HG02970 (cell line): ENCODE measurements at regions not wholly inside any gene's neighbourhood (a gene's known extent, or its start where the extent isn't known, plus 50 kb on each side); places are given as distances from the start of the nearest gene placed in this dataset.
A peak's percentile ranks its signal among the peaks of the same experiment; 100 is the strongest.

Source experiments
- ATAC-seq: cut with Tn5 transposase; IDR thresholded peaks from one replicate; pipeline ENCODE4 v1.9.1; 2021; ENCODE audit warnings: mild to moderate bottlenecking, moderate library complexity, moderate number of reproducible peaks; ENCODE audit not compliant: unreplicated experiment, low FRiP score

DNA sequence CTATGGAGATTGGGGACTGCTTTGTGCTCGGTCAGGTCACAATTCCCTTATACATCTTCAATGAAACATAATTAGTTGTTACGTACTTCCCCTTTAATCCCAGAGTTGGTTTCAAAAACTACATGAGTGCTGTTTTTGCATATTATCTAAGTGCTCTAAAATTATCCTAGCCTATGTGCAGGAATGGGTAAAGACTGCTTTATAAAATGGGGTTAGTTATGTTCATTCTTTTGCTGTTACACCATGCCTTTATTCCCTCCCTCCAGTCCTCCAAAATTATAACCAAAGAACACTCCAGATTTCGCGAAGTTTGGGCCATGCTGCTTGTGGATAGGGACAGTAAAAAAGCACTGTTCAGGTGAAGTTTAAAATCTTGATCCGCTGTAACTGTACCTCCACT is 173.9 kb upstream of the SNX7 start:
- no peak for ATAC-seq

GRCh38 chr1:98482611-98483010 is 178.9 kb upstream of the SNX7 start:
- no peak for ATAC-seq

GRCh38 chr1:98480271-98480670 is 181.2 kb upstream of the SNX7 start:
- no peak for ATAC-seq

DNA sequence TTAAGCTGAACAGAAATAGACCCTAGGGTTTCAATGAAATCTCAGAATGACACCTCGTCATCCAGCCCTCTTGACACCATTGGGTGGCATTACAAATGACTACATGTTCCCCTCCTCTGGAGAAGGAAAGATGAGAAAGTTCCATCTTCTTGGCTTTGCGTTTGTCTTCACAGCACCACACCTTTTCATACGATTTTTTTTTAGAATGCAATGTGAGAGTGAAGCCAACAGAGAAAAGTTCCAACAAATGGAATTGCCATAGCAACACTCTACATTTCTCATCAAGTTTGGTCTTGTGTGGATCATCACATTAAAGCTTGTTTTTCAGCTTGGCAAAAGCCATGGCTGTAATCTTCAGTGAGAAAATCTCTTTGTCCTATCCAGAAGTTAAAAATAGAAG is 183.4 kb upstream of the SNX7 start:
- ATAC-seq, result no peak

- ATAC-seq, result no peak
Measured at GRCh38 chr1:98472878-98473277, 188.6 kb upstream of the SNX7 start.

GRCh38 chr1:98471633-98472032 is 189.9 kb upstream of the SNX7 start:
- no peak for ATAC-seq

DNA sequence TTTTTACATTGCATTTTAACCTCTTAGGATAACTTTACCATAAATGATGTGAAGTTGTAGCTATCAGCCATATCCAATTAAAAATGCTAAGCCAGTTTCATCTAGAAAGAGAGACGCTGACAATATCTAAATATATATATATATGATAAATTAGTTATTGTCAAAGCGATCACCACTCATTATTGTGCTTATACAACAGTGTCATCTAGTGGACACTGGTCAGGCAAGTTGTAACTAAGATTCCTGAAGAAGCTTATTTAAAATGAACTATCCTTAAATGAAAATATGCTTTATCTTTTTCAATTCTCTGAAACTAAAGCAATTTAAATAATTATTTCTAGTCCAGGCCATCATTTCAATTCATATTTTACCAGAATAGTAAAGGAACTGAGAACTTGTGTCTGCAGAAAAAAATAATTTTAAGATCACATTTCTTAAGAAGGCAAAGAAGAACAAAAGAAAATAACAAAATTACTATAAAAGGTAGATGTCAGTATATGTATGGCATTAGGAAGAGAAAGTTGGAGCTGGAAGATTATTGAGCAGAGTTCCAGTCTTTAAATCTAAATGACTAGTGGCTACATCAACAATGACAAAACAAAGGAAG is 193.3 kb upstream of the SNX7 start:
- no peak for ATAC-seq

DNA sequence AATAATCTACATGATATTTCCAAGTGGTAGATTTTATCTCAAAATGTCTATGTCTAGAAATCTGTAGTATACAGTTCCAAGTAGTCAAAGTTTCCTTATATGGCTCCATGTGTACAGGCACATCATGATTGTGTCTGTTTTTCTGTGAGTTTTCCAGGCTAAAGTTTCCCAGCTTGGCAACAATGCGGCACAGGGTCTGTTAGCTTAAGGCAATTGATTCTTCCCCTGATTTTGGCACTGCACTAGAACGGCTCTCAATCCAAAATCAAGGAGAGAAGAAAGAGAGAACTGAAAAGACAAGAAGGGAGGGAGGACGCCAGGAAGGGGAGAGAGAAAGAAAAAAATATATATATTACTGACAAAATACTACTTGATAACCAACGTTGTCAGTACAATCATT is 193.9 kb upstream of the SNX7 start:
- ATAC-seq, result no peak

DNA sequence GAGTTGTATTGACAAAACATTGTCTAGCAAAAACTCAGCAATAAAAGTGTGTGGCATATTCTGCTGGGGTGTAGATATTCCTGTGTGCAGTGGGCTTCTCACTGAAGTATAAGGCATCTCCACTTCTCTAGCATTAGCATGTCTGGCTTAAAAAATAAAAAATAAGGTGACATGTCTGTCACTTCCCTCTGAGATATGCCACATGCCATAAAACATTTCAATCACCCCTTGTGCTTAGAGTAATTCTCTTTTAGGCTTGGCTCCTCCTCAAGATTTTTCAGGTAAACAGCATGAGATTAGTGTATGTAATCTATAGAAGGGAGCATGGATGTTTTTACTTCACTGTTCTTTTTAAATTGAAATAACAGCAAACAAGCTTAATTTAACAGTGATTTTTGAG is 194.4 kb upstream of the SNX7 start:
- no peak for ATAC-seq

DNA sequence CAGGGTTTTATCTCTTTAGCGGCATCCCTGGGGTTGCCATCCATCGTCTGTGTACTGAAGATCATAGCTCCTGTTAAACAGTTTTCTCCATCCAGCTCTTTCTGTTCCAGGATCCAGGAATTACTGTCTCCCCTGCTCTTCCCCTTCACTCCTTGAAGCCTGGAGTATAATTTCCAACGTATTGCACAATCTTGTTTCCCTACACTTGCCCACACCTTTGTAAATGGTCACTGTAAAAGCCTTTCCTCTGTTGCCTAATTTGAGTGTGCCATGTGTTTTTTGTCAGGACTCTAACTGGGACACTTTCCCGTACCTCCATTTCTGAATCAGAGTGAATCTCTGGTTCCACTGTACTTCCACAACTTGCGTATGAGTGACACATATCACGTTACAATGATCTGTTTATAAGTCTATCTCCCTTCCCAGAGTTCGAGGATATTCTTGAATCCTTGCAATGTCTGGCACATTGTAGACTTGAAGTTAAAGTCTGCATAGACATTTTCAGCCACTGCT is 199.6 kb upstream of the SNX7 start:
- ATAC-seq, result no peak

GRCh38 chr1:98460136-98460535 is 201.4 kb upstream of the SNX7 start:
- ATAC-seq, result no peak

GRCh38 chr1:98459486-98459870 is 202.0 kb upstream of the SNX7 start:
- ATAC-seq, result no peak

DNA sequence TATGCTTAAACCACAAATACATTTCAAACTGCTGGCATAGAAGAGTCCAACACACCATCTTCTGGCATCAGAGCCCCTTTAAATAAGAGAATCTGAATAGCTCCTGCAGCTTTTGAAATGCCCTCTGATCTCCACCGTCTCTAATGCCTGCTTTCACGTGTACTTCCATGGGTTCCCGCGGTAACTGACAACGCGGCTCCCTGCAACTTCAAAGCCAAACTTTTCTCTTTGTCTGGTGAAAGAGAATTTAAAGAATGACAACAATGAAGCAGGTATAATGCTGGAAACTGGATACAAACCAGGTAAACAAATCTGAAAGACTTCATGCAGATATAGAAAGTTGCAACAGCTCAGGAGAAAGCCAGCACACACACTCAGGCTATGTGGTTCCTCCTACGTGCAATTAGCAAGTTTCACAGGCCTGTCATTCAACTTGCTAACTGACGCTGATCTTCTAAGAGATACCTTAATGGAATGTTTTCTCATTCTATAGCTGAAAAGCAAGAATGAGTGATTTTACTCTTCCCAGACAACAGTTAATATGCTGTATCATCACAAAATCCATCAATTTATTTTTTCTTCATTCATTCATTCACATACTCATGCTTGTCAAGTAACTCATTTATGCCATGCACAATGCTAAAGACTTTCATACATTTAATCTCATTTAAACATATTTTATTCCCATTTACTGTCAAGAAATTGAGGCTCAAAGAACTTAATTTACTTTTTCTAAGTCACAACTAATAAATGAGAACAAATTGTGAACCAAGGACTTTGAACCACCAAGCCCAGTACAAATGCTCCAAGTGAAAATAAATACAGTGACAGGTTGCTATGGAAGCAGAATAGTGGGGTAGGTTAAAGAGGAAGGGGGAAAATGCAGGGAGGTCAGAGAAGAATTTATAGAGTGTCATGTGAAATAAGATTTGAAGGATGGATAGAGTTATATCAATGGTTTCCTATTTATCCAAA is 202.7 kb upstream of the SNX7 start:
- ATAC-seq, result no peak

GRCh38 chr1:98457248-98457647 is 204.3 kb upstream of the SNX7 start:
- ATAC-seq, result no peak

DNA sequence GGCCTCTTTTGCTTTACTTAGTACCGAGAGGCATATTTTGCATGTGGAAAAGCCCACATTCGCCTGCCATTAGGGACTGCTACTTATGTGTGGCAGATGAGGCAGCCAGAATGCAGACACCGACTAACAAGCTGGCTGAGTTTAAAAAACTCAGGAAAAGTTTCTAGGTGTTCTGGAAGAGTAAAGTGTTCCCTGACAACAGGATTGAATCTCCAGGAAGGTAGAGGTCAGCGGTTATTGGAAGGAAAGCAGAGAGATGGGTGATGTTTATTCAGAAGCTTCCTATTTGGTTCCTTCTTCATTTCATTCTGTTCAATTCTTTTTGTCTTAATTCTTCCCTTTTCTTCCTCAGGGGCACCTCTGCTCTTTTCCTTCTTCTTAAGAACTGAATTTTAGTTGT is 206.9 kb upstream of the SNX7 start:
- no peak for ATAC-seq

GRCh38 chr1:98453066-98453465 is 208.5 kb upstream of the SNX7 start:
- no peak for ATAC-seq

GRCh38 chr1:98452162-98452561 is 209.4 kb upstream of the SNX7 start:
- ATAC-seq, result peak; percentile 64

- no peak for ATAC-seq
Measured at GRCh38 chr1:98441281-98441680, 220.2 kb upstream of the SNX7 start.

DNA sequence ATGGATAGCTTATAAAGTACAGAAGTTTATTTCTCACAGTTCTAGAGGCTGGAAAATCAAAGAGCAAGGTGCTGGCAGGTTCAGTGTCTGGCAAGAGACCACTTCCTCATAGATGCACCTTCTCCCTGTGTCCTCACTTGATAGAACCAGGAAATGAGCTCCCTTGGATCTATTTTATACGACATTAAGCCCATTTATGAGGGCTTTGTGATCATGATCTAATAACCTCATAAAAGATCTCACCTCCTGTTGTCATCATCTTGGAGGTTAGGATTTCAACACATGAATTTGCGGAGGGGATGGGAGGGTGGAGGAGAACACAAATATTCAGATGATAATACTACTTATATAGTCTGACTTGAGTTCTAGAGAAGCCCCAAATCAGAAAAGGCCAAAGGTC is 222.1 kb upstream of the SNX7 start:
- ATAC-seq, result no peak

GRCh38 chr1:98437540-98437939 is 224.0 kb upstream of the SNX7 start:
- ATAC-seq, result no peak

DNA sequence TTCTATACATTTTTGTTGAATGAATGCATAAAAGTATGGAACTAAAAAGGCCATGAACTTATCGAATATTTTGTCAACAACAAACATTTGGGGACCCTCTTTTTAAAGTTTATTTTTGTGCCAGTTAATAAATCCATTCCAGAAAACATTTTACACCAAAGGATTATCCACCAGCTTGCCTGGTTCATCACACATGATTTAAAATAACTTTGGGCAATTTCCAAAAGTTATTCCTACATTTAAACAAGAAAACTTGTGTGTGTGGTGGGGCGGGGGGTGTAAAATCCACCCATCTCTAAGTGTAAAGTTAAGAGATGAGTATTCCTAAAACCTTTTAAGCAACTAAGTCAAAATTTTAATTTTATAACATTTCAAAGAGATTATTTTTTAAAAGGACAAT is 224.5 kb upstream of the SNX7 start:
- ATAC-seq, result no peak

DNA sequence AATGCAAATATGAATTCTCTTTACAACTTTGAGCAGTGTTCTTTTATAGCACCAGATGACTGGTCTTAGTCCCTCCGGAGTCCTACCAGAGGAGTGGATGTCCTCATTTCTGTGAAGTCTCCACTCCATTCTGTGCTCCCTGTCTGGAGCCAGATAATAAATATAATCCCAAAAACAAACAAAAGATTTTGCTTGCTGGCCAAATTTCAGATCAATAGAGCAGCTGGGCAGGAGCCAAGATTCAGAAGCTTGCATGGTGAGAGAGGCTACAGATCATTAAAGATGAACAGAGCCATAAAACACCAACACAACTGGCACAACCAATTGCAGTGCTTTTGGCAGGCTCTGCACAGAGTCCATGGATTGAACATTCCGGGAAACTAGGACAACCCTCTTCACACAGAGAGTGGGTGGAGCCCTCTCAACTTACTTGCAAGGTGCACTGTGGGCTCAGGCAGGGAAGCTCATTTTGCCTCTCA is 231.5 kb upstream of the SNX7 start:
- no peak for ATAC-seq
